WTC11 (cell line): ENCODE measurements at regions not wholly inside any gene's neighbourhood (a gene's known extent, or its start where the extent isn't known, plus 50 kb on each side); places are given as distances from the start of the nearest gene placed in this dataset.

Experiments used
- ATAC-seq: fragments of 200-7000 bp; cut with Tn5 transposase; 2 replicates; pipeline ENCODE4 v1.10.0; 2021; ENCODE audit warnings: mild to moderate bottlenecking, moderate library complexity
- CTCF ChIA-PET: fragments of 300-600 bp; sonication (Branson Sonifier 250); formaldehyde crosslinking; loops from one replicate; lab custom pipeline; 2021; ENCODE audit warnings: antibody characterized with exemption; lab: Charles Lee
- POLR2A ChIA-PET: fragments of 350-600 bp; sonication (Branson Sonifier 250); formaldehyde crosslinking; loops from one replicate; lab custom pipeline; 2021; ENCODE audit warnings: antibody characterized with exemption; lab: Charles Lee
- DNase-seq: peaks from one replicate; pipeline ENCODE4 v3.0.0; 2021; ENCODE audit warnings: low spot score
- H3K27ac Mint-ChIP-seq: 2 replicates; pipeline ENCODE4 v1.8.0; 2021; ENCODE audit warnings: mixed read lengths
- H3K27me3 Mint-ChIP-seq: 2 replicates; pipeline ENCODE4 v1.8.0; 2021; ENCODE audit warnings: low read depth, mild to moderate bottlenecking, moderate library complexity, mixed read lengths
- H3K36me3 Mint-ChIP-seq: 2 replicates; pipeline ENCODE4 v1.8.0; 2021; ENCODE audit warnings: mixed read lengths
- H3K4me1 Mint-ChIP-seq: 2 replicates; pipeline ENCODE4 v1.8.0; 2022; ENCODE audit warnings: mixed read lengths
- H3K4me3 Mint-ChIP-seq: 2 replicates; pipeline ENCODE4 v1.8.0; 2021; ENCODE audit warnings: mild to moderate bottlenecking, moderate library complexity, mixed read lengths
- H3K9me3 Mint-ChIP-seq: 2 replicates; pipeline ENCODE4 v1.8.0; 2021; ENCODE audit warnings: mixed read lengths
- ETV6 ChIP-seq: sonication (generic); formaldehyde crosslinking; IDR thresholded peaks from 2 replicates; pipeline ENCODE4 v1.8.1; 2022; ENCODE audit warnings: mild to moderate bottlenecking, missing genetic modification reagents
- FOXP1 ChIP-seq: sonication (generic); formaldehyde crosslinking; IDR thresholded peaks from 2 replicates; pipeline ENCODE4 v1.8.0; 2022; ENCODE audit warnings: missing genetic modification reagents, mild to moderate bottlenecking, moderate library complexity, borderline replicate concordance
- GABPB1 ChIP-seq: sonication (generic); formaldehyde crosslinking; IDR thresholded peaks from 2 replicates; pipeline ENCODE4 v1.8.1; 2023; ENCODE audit warnings: mild to moderate bottlenecking, missing genetic modification reagents
- HMGA2 ChIP-seq: fragments of 250-450 bp; sonication (Bioruptor Pico); IDR thresholded peaks from 2 replicates; pipeline ENCODE4 v1.4.0; 2021; ENCODE audit warnings: mild to moderate bottlenecking, moderate library complexity
- IRF2 ChIP-seq: sonication (generic); formaldehyde crosslinking; IDR thresholded peaks from 2 replicates; pipeline ENCODE4 v1.8.0; 2022; ENCODE audit warnings: low read depth, missing genetic modification reagents, borderline replicate concordance
- JAZF1 ChIP-seq: fragments of 250-450 bp; sonication (Bioruptor Pico); IDR thresholded peaks from 2 replicates; pipeline ENCODE4 v1.9.0; 2021; ENCODE audit warnings: moderate library complexity, mild to moderate bottlenecking, inconsistent platforms
- JUN ChIP-seq: sonication (generic); formaldehyde crosslinking; IDR thresholded peaks from 2 replicates; pipeline ENCODE4 v1.8.0; 2023; ENCODE audit warnings: mild to moderate bottlenecking, missing genetic modification reagents
- NFATC4 ChIP-seq: fragments of 250-450 bp; sonication (Bioruptor Pico); IDR thresholded peaks from 2 replicates; pipeline ENCODE4 v1.9.0; 2021; ENCODE audit warnings: mild to moderate bottlenecking
- NR1H2 ChIP-seq: sonication (generic); formaldehyde crosslinking; IDR thresholded peaks from 2 replicates; pipeline ENCODE4 v1.9.0; 2021; ENCODE audit warnings: mild to moderate bottlenecking, moderate library complexity, missing genetic modification reagents
- NR2C2 ChIP-seq: sonication (generic); formaldehyde crosslinking; IDR thresholded peaks from 2 replicates; pipeline ENCODE4 v1.8.0; 2022; ENCODE audit warnings: mild to moderate bottlenecking, missing genetic modification reagents
- NR3C1 ChIP-seq: sonication (generic); formaldehyde crosslinking; conservative IDR thresholded peaks from 2 replicates; pipeline ENCODE4 v1.8.1; 2023; ENCODE audit warnings: low read depth, mild to moderate bottlenecking, missing genetic modification reagents
- PRRX2 ChIP-seq: fragments of 250-450 bp; sonication (Bioruptor Pico); IDR thresholded peaks from 2 replicates; pipeline ENCODE4 v1.8.0; 2021; ENCODE audit warnings: mild to moderate bottlenecking
- RELA ChIP-seq: sonication (generic); formaldehyde crosslinking; IDR thresholded peaks from 2 replicates; pipeline ENCODE4 v1.8.1; 2022; ENCODE audit warnings: missing genetic modification reagents, mild to moderate bottlenecking, borderline replicate concordance
- SMAD4 ChIP-seq: sonication (generic); formaldehyde crosslinking; IDR thresholded peaks from 2 replicates; pipeline ENCODE4 v1.8.0; 2022; ENCODE audit warnings: mild to moderate bottlenecking, missing genetic modification reagents
- ZBTB21 ChIP-seq: sonication (generic); formaldehyde crosslinking; IDR thresholded peaks from 2 replicates; pipeline ENCODE4 v1.8.1; 2023; ENCODE audit warnings: mild to moderate bottlenecking, missing genetic modification reagents, borderline replicate concordance
- ZMAT4 ChIP-seq: fragments of 250-450 bp; sonication (Bioruptor Pico); IDR thresholded peaks from 2 replicates; pipeline ENCODE4 v1.9.0; 2021; ENCODE audit warnings: mild to moderate bottlenecking
- ZNF219 ChIP-seq: sonication (generic); formaldehyde crosslinking; IDR thresholded peaks from 2 replicates; pipeline ENCODE4 v1.8.0; 2023; ENCODE audit warnings: missing genetic modification reagents, mild to moderate bottlenecking, borderline replicate concordance
- ZNF232 ChIP-seq: sonication (generic); formaldehyde crosslinking; IDR thresholded peaks from 2 replicates; pipeline ENCODE4 v1.8.0; 2022; ENCODE audit warnings: mild to moderate bottlenecking, missing genetic modification reagents
- ZNF281 ChIP-seq: sonication (generic); formaldehyde crosslinking; IDR thresholded peaks from 2 replicates; pipeline ENCODE4 v1.8.0; 2023; ENCODE audit warnings: mild to moderate bottlenecking, missing genetic modification reagents
- ZNF396 ChIP-seq: fragments of 250-450 bp; sonication (Bioruptor Pico); IDR thresholded peaks from 2 replicates; pipeline ENCODE4 v1.8.0; 2021; ENCODE audit warnings: mild to moderate bottlenecking, moderate library complexity, borderline replicate concordance
- ZNF423 ChIP-seq: fragments of 250-450 bp; sonication (Bioruptor Pico); IDR thresholded peaks from 2 replicates; pipeline ENCODE4 v2.1.2; 2022; ENCODE audit warnings: mild to moderate bottlenecking, moderate library complexity
- TF ChIP-seq, protein P1 (sequence below): fragments of 250-450 bp; sonication (Bioruptor Pico); IDR thresholded peaks from 2 replicates; pipeline ENCODE4 v2.1.2; 2022; ENCODE audit warnings: mild to moderate bottlenecking, moderate library complexity
- TF ChIP-seq, protein P2 (sequence below): sonication (generic); formaldehyde crosslinking; IDR thresholded peaks from 2 replicates; pipeline ENCODE4 v1.8.1; 2022; ENCODE audit warnings: mild to moderate bottlenecking, moderate library complexity, missing genetic modification reagents
- TF ChIP-seq, protein P3 (sequence below): sonication (generic); formaldehyde crosslinking; IDR thresholded peaks from 2 replicates; pipeline ENCODE4 v1.8.1; 2022; ENCODE audit warnings: mild to moderate bottlenecking, missing genetic modification reagents, moderate library complexity, borderline replicate concordance

- TF ChIP-seq JAZF1 (CRISPR knock-in tag) (no peak), RELA (CRISPR knock-in tag) (no peak)
Observed at GRCh38 chr13:72397265-72397664, 330.2 kb downstream of the MZT1 start (continued).

DNA sequence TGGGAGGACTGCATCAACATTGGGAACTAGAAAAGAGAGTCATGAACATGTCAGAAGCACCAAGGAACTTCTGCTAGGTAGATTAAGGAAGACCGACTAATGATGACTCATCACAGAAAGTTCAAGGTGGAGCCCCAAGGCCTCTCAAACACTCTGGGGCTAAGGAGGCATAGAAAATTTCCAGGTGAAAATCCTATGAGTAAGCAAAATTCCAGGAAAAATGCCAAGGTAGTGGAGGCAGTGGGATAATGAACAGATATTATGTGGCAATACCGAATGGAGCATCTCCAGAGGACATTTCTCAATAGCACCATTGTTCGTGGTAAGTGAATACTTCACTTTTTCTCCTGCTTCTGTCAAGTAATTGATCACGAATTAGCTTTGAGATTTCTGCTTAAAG is 336.5 kb downstream of the MZT1 start:
- Mint-ChIP-seq H3K36me3 (no peaks in the 10 kb centered on the region), H3K4me1 (no peaks in the 10 kb centered on the region), H3K4me3 (no peak overlapping the region), H3K9me3 (no peaks in the 10 kb centered on the region), H3K27me3 (no peaks in the 10 kb centered on the region), H3K27ac (no peak overlapping the region)
- ChIA-PET POLR2A (no interaction called here), CTCF (no interaction called here)
- ATAC-seq (no peak), DNase-seq (no peak)
- TF ChIP-seq FOXP1 (CRISPR knock-in tag) (no peak), JUN (CRISPR knock-in tag) (no peak), HMGA2 (no peak), ZMAT4 (CRISPR knock-in tag) (no peak), NFATC4 (no peak), ZNF281 (CRISPR knock-in tag) (no peak), ZNF232 (CRISPR knock-in tag) (no peak), ETV6 (CRISPR knock-in tag) (no peak), ZNF396 (no peak), ZNF423 (CRISPR knock-in tag) (no peak), IRF2 (CRISPR knock-in tag) (no peak), NR3C1 (CRISPR knock-in tag) (no peak), SMAD4 (CRISPR knock-in tag) (no peak), PRRX2 (CRISPR knock-in tag) (no peak)
- TF ChIP-seq, protein P1, sequence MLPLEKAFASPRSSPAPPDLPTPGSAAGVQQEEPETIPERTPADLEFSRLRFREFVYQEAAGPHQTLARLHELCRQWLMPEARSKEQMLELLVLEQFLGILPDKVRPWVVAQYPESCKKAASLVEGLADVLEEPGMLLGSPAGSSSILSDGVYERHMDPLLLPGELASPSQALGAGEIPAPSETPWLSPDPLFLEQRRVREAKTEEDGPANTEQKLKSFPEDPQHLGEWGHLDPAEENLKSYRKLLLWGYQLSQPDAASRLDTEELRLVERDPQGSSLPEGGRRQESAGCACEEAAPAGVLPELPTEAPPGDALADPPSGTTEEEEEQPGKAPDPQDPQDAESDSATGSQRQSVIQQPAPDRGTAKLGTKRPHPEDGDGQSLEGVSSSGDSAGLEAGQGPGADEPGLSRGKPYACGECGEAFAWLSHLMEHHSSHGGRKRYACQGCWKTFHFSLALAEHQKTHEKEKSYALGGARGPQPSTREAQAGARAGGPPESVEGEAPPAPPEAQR (CRISPR knock-in tag): no peak
- TF ChIP-seq, protein P2, sequence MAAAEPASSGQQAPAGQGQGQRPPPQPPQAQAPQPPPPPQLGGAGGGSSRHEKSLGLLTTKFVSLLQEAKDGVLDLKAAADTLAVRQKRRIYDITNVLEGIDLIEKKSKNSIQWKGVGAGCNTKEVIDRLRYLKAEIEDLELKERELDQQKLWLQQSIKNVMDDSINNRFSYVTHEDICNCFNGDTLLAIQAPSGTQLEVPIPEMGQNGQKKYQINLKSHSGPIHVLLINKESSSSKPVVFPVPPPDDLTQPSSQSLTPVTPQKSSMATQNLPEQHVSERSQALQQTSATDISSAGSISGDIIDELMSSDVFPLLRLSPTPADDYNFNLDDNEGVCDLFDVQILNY: no peak
- TF ChIP-seq, protein P3, sequence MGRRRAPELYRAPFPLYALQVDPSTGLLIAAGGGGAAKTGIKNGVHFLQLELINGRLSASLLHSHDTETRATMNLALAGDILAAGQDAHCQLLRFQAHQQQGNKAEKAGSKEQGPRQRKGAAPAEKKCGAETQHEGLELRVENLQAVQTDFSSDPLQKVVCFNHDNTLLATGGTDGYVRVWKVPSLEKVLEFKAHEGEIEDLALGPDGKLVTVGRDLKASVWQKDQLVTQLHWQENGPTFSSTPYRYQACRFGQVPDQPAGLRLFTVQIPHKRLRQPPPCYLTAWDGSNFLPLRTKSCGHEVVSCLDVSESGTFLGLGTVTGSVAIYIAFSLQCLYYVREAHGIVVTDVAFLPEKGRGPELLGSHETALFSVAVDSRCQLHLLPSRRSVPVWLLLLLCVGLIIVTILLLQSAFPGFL (CRISPR knock-in tag): no peak

GRCh38 chr13:72386138-72386684 is 341.2 kb downstream of the MZT1 start:
- H3K9me3 Mint-ChIP-seq: no peaks in the 10 kb centered on the region
- POLR2A ChIA-PET: no interaction called here
- CTCF ChIA-PET: interaction anchor here (0.9 kb wide), 1 partner anchor 12 kb away, joined by 3 read pairs; no protein-coding TSS in a partner anchor
- TF ChIP-seq NR2C2 (no peak), ZBTB21 (no peak), ZNF219 (CRISPR knock-in tag) (no peak), NR1H2 (CRISPR knock-in tag) (no peak), GABPB1 (no peak)
- TF ChIP-seq, protein P2: no peak
- TF ChIP-seq, protein P1 (CRISPR knock-in tag): no peak

More at GRCh38 chr13:72386138-72386684, 341.2 kb downstream of the MZT1 start:
- H3K4me1 Mint-ChIP-seq: peaks cover 8% of the 10 kb centered on the region; the same call in 1 of the 2 replicates
- no peak overlapping the region for H3K27ac Mint-ChIP-seq
- H3K36me3 Mint-ChIP-seq: no peaks in the 10 kb centered on the region
- no peak overlapping the region for H3K4me3 Mint-ChIP-seq
- no peak for ATAC-seq
- H3K27me3 Mint-ChIP-seq: no peaks in the 10 kb centered on the region
- no peak for DNase-seq
